ENCODE measurements at regions not wholly inside any gene's neighbourhood (a gene's known extent, or its start where the extent isn't known, plus 50 kb on each side); places are given as distances from the start of the nearest gene placed in this dataset.

GRCh38 chr10:129135624-129136023 lies 331.4 kb upstream of the MGMT start:
- no peak for TF ChIP-seq POU2F2 (IDR thresholded peaks at IDR 0.05; ENCODE audit: low read depth, low read length)
- TF ChIP-seq TAF1 (IDR thresholded peaks at IDR 0.05; ENCODE audit: low read depth, low read length): no peak
- no peak for TF ChIP-seq POLR2A (IDR thresholded peaks at IDR 0.05; ENCODE audit: low read depth, low read length)

All from GM12891 (cell line).